GM12878 (cell line): ENCODE measurements at regions not wholly inside any gene's neighbourhood (a gene's known extent, or its start where the extent isn't known, plus 50 kb on each side); places are given as distances from the start of the nearest gene placed in this dataset.
"Not testable (repeated sequence)": the region's sequence is repeated elsewhere in the genome, so short reads cannot be mapped to it uniquely, and the experiment has no call there.

Experiments
- ATAC-seq: fragments of 200-7000 bp; cut with Tn5 transposase; 3 replicates; pipeline ENCODE4 v1.9.1; 2020; ENCODE audit warnings: mild to moderate bottlenecking, moderate library complexity
- BruUV-seq: library from RNA; stranded (reverse); fragments of 400-500 nt; replicated peaks from 2 replicates; lab custom pipeline; 2021; lab: Mats Ljungman, UMichigan
- CTCF ChIA-PET: fragments of 300-600 bp; sonication (Branson Sonifier 250); formaldehyde crosslinking; extraction: SDS; loops from one replicate; lab custom pipeline; 2021; ENCODE audit warnings: inconsistent platforms; lab: Yijun Ruan, JAX
- POLR2A ChIA-PET: fragments of 350-600 bp; formaldehyde crosslinking; extraction: SDS; loops from one replicate; lab custom pipeline; 2021; ENCODE audit warnings: inconsistent platforms; lab: Charles Lee
- RAD21 ChIA-PET: fragments of 300-600 bp; sonication (Branson Sonifier 250); formaldehyde crosslinking; loops from one replicate; lab custom pipeline; 2023; ENCODE audit warnings: antibody characterized with exemption; ENCODE audit not compliant: unreplicated experiment; lab: Charles Lee
- SMC1A ChIA-PET: fragments of 300-600 bp; sonication (Branson Sonifier 250); formaldehyde crosslinking; loops from one replicate; lab custom pipeline; 2023; ENCODE audit not compliant: unreplicated experiment, uncharacterized antibody; lab: Charles Lee
- DNase-seq: peaks from one replicate; pipeline ENCODE4 v3.0.0-alpha.2; 2011; ENCODE audit warnings: low read depth, low spot score
- FAIRE-seq: peaks from 3 replicates; lab custom pipeline; 2011; peaks lifted over from hg19 to GRCh38; lab: Jason Lieb, UNC
- H2AFZ ChIP-seq: 2 replicates; pipeline ENCODE4 v1.6.0; 2011; ENCODE audit warnings: low read depth, low read length, control low read depth; ENCODE audit not compliant: control insufficient read depth
- H3K27ac ChIP-seq: 2 replicates; pipeline ENCODE4 v1.5.1; 2011; ENCODE audit warnings: control low read depth; ENCODE audit not compliant: control insufficient read depth, insufficient read depth
- H3K27me3 ChIP-seq, 2 experiments: replicated peaks in 1 of 2; 2 replicates each; pipeline versions ENCODE4 v1.6.0 to v1.6.1; 2011; ENCODE audit warnings: low read length in 1 of 2; ENCODE audit not compliant: control insufficient read depth in 2 of 2, insufficient read depth in 2 of 2
- H3K36me3 ChIP-seq, 2 experiments: 2 replicates each; pipeline ENCODE4 v1.5.1; 2011; ENCODE audit warnings: low read length in 1 of 2; ENCODE audit not compliant: control insufficient read depth in 2 of 2, insufficient read depth in 2 of 2
- H3K4me1 ChIP-seq: 2 replicates; pipeline ENCODE4 v1.6.1; 2011; ENCODE audit warnings: mild to moderate bottlenecking, low read length, moderate library complexity, mixed read lengths; ENCODE audit not compliant: control insufficient read depth, insufficient read depth
- H3K4me2 ChIP-seq: 2 replicates; pipeline ENCODE4 v1.6.0; 2011; ENCODE audit warnings: control low read depth; ENCODE audit not compliant: control insufficient read depth, insufficient read depth
- H3K4me3 ChIP-seq: fragments of 200-600 bp; sonication (generic); 2 replicates; pipeline ENCODE4 v1.5.1; 2016
- H3K79me2 ChIP-seq: 2 replicates; pipeline ENCODE4 v1.6.0; 2011; ENCODE audit warnings: low read length; ENCODE audit not compliant: control insufficient read depth, insufficient read depth
- H3K9ac ChIP-seq: 2 replicates; pipeline ENCODE4 v1.8.0; 2011; ENCODE audit warnings: low read length, control low read depth, mixed read lengths; ENCODE audit not compliant: control insufficient read depth, insufficient read depth
- H3K9me3 ChIP-seq: replicated peaks from 3 replicates; pipeline ENCODE4 v1.5.1; 2011; ENCODE audit warnings: mild to moderate bottlenecking, low read length; ENCODE audit not compliant: control insufficient read depth, insufficient read depth
- H4K20me1 ChIP-seq: 2 replicates; pipeline ENCODE4 v1.6.0; 2011; ENCODE audit not compliant: control insufficient read depth, insufficient read depth
- IKZF1 ChIP-seq: fragments of 450-650 bp; conservative IDR thresholded peaks from 2 replicates; pipeline ENCODE4 v1.6.1; 2017; ENCODE audit warnings: antibody characterized with exemption, mild to moderate bottlenecking
- SIX5 ChIP-seq: IDR thresholded peaks from 2 replicates; pipeline ENCODE4 v1.6.1; 2011; ENCODE audit warnings: mild to moderate bottlenecking, low read depth, low read length, moderate library complexity; ENCODE audit not compliant: severe bottlenecking
- TAF1 ChIP-seq: IDR thresholded peaks from 2 replicates; pipeline ENCODE4 v1.6.1; 2011; ENCODE audit warnings: mild to moderate bottlenecking, low read depth, low read length, borderline replicate concordance
- ZBTB40 ChIP-seq: fragments of 450-650 bp; IDR thresholded peaks from 2 replicates; pipeline ENCODE4 v1.6.1; 2016; ENCODE audit warnings: mild to moderate bottlenecking, moderate library complexity, borderline replicate concordance
- WGBS: methylation state at CpG from one replicate; pipeline ENCODE4 v1.1.6; 2016; ENCODE audit warnings: low lambda C conversion rate; ENCODE audit not compliant: insufficient replicate concordance, insufficient coverage; ENCODE audit errors: missing lambda C conversion rate; 5-methylcytosine and 5-hydroxymethylcytosine counted together
- in situ Hi-C: fragments of 300-500 bp; cut with MboI; formaldehyde crosslinking; loops from 9 replicates; pipeline ENCODE4 v1.14.3; 2018; ENCODE audit warnings: mixed read lengths
- intact Hi-C: fragments of 100-400 bp; cut with micrococcal nuclease; formaldehyde crosslinking; loops from one replicate; pipeline ENCODE4 v1.14.2; 2022; ENCODE audit not compliant: unreplicated experiment

GRCh38 chr6:142016666-142017065 lies 116.1 kb upstream of the GJE1 start:
- RAD21 ChIA-PET, SMC1A ChIA-PET, H3K27ac ChIP-seq, H3K9me3 ChIP-seq, intact Hi-C loops, H4K20me1 ChIP-seq, H3K4me3 ChIP-seq, in situ Hi-C loops, H3K79me2 ChIP-seq, POLR2A ChIA-PET, H3K9ac ChIP-seq, H3K4me1 ChIP-seq, ATAC-seq, FAIRE-seq, H3K27me3 ChIP-seq, CTCF ChIA-PET, DNase-seq, H3K4me2 ChIP-seq, H3K36me3 ChIP-seq, H2AFZ ChIP-seq, BruUV-seq: not testable (repeated sequence)
- 7% methylated on average over 3 of the region's 5 CpGs for WGBS

- H3K9ac ChIP-seq, H3K4me2 ChIP-seq, H3K4me1 ChIP-seq, H3K27ac ChIP-seq, H3K4me3 ChIP-seq, H3K79me2 ChIP-seq, H3K27me3 ChIP-seq, DNase-seq, ATAC-seq, POLR2A ChIA-PET, CTCF ChIA-PET, H3K36me3 ChIP-seq, H4K20me1 ChIP-seq, BruUV-seq, H2AFZ ChIP-seq, in situ Hi-C loops, FAIRE-seq, SMC1A ChIA-PET, intact Hi-C loops, RAD21 ChIA-PET, H3K9me3 ChIP-seq: not testable (repeated sequence)
- 33% methylated on average over 1 of the region's 2 CpGs for WGBS
Observed at GRCh38 chr6:142015463-142015862, 117.3 kb upstream of the GJE1 start.

- no peak overlapping the region for H3K4me2 ChIP-seq
- no peaks in the 10 kb centered on the region for H3K27me3 ChIP-seq
- RAD21 ChIA-PET: no interaction called here
- no peaks in the 10 kb centered on the region for H3K79me2 ChIP-seq
- no peaks in the 10 kb centered on the region for H4K20me1 ChIP-seq
- FAIRE-seq (no peak), DNase-seq (no peak), ATAC-seq (no peak)
- no peak overlapping the region for H3K4me3 ChIP-seq
- SMC1A ChIA-PET: no interaction called here
- H3K27ac ChIP-seq: no peak overlapping the region
- WGBS: 24% methylated on average over 5 of the region's 5 CpGs
- in situ Hi-C loops: no loop called here
- no peak overlapping the region for H3K9ac ChIP-seq
- no peaks in the 10 kb centered on the region for H3K4me1 ChIP-seq
- H3K9me3 ChIP-seq: no peaks in the 10 kb centered on the region
- no TSS peak for BruUV-seq
- POLR2A ChIA-PET: no interaction called here
- H2AFZ ChIP-seq: no peak overlapping the region
- no peaks in the 10 kb centered on the region for H3K36me3 ChIP-seq
- intact Hi-C loops: no loop called here
- CTCF ChIA-PET: no interaction called here
- no peak for TF ChIP-seq ZBTB40
- no peak for TF ChIP-seq TAF1
- TF ChIP-seq SIX5: no peak
- no peak for TF ChIP-seq IKZF1
Observed at GRCh38 chr6:142015011-142015410, 117.7 kb upstream of the GJE1 start.
